Esophagus mucosa (tissue), 1 donor: ENCODE measurements at regions not wholly inside any gene's neighbourhood (a gene's known extent, or its start where the extent isn't known, plus 50 kb on each side); places are given as distances from the start of the nearest gene placed in this dataset.

Experiments used
- ATAC-seq: fragments of 200-7000 bp; cut with Tn5 transposase; one replicate; pipeline ENCODE4 v1.9.1; 2020
- donor health status: DM: yes; HTN: yes; CAD: no.

DNA sequence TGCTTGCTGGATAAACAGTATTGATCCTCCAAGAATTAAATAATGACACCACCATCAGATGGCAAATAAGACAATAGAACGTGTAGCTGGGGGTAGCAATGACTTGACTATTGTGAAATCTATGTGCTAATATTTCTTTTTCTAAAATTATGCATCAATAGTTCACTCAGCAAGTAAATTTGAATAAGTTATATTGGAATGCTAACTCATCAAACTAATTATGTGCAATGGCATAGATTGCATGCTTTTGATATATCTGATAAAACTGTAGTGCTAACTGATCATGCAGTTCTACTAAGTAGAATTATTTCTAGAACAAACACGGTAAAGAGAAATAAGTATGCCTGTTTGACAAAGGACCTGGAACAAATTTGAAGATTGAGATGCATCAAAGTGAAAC, 474.4 kb downstream of the NOVA1 start:
- ATAC-seq = no peak

DNA sequence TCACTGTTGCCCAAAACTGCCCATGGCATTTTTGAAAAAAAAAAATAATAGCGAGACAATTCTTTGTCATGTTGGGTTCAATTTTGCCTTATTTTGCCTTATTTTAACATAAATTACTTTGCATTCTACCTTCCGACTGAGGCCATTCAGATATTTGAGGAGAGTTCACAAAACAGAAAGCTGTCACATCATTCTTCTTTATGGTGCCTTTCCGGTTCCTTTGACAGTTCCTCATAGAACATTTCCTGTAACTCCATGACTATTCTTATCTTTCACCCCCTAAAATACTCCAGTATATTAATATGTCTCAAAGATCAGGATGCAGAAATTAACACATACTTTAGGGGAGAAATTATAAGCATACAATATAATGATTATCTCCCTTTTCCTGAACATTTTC, 476.7 kb downstream of the NOVA1 start:
- no peak for ATAC-seq

DNA sequence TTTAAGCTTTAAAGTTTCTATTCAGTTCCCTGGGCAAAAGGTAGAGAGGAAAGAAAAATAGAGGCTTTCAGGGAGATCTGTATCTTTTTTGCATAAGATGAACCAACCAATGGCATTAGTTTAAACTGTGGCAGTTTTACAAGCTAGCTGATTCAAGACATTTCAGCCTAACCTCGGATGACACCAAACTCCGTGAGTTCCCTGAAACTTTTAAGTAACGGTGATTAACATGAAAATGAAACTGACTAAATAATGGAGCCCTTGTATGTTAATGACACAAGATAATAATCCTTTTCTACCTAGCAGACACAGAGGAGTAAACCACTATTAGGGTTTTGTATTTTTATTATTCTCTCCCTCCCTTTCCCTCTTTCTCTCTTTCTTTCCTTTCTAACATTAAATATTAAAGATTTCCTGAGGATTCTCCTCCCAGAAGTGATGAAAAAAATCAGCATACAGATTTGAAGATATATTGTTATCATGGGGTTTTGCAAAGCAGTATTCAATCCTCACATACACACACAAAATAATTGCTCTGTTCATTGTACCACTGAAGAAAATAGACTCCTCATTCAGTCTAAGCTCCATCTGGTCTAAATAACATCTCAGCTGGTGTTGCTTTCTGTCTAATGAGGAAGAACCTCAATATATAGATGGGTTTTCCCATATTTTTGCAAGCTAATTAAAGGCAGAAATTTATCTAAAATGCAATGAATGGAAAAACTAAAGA, 483.8 kb downstream of the NOVA1 start:
- ATAC-seq = no peak

DNA sequence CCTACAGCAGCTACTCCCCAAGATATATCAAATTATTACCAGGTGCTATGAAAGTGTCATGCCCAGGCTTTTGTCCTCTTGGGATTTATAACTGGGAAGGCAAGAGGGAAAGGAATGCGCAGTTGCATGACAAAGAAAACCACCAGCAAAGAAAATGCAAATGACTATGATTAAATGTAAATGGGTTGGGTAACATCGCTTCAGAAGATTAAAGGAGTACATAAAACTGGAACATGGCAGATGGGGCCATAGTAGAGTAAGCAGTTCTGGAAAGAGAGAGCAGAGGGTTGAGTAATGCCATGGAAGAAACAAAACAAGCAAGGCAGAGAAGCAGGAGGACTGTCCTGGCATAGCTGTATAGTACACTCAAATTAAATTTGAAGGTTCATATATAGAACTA, 493.1 kb downstream of the NOVA1 start:
- no peak for ATAC-seq

DNA sequence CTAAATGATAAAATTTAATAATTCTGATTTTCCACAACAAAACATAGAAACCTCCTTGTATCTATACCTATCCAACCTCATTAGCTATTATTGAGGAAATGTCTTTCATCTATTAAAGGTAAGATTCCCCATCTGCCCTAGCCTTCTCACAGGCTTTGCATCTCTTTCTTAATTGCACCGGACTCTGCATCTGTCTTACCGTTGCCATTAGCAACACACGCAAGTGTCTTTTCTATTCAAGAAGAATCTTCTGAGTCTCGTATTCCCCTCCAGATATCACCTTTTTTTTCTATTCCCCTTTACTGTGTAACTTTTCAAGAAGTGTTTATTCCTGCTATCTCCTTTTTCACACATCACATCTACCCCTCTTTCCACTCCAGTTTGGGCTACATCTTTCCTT, 500.0 kb downstream of the NOVA1 start:
- ATAC-seq = no peak

DNA sequence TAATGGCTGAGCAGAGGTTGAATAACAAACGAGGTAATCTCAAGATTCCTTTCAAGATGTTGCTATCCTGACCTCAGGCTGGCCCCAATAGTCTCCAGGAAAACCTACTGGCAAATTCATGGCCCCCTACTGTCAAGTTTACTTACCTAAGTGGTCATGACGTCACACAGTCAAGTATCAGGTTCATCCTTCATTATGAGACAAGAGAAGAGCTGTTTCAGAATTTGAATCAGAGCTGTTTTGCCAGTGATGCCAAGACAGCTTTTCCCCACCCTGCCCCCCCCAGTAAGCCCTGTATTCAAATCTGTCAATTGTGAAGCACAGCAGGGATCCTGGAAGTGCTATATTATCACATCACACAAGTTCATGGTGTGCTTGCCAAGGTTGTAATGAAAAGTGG, 509.6 kb downstream of the NOVA1 start:
- ATAC-seq = no peak

DNA sequence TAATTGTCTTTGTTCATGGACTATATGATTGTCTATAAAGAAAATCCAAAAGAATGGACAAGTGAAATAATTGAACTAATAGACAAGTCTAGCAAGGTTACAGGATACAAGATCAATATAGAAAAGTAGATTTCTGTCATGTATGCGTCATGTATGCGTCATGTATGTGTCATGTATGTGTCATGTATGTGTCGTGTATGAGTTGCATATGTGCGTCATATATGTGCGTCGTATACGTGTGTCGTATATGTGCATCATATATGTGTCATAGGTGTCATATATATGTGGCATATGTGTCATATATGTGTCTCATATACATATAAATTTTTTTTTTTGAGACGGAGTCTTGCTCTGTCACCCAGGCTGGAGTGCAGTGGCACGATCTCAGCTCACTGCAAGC, 516.8 kb downstream of the NOVA1 start:
- ATAC-seq = no peak

DNA sequence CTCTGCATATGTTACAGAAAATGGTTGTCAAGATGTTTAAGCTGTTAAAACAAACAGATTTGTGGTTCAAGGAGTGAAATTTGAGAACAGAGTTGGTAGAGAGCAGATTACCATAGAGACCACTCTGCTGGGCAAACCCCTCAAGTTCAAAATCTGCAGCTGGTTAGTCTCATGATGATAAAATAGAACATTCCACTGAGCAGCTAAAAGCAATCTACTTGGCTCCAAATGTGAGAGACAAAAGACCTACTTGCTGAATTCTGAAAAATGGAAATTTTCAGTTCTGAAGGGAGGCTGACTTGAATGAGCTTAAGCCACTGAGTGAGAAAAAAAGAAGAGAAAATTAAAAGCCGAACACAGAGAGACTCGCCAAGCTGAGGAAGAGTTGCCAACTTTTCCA, 519.3 kb downstream of the NOVA1 start:
- ATAC-seq = no peak

DNA sequence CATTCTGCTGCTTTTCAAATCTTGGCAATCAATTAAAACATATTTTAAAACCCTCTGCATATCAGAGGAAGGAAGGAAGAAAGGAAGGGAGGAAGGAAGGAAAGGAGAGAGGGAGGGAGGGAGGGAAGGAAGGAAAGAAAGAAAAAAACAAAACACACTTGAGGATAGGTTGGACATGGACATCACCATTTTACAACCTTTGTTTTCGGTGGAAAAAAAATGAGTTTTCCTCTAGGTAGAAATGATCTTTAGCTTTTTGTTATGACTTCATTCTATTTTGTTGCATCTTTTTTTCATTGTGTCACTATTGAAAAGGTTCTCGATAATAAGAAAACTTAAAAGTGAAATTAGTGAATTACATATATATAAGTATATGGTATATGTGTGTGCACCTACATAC, 522.9 kb downstream of the NOVA1 start:
- no peak for ATAC-seq

DNA sequence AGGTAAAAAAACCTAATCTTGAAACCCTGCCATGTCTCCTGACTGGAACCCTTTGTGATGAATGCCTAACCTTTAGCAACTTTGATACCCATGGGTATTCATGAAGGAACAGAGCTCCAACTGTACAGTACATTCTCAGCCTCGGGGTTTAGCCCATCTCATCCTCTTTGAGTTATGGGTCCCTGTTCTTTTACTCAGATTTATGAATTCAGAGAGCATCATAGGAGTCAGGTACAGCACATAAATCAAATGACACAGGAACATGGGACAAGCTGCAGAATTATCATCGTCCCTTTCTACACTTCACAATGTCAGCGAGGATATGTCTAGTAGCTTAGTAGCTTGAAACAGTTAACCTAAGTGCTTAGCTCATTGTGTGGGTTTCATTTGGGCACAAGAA, 527.4 kb downstream of the NOVA1 start:
- ATAC-seq = no peak

DNA sequence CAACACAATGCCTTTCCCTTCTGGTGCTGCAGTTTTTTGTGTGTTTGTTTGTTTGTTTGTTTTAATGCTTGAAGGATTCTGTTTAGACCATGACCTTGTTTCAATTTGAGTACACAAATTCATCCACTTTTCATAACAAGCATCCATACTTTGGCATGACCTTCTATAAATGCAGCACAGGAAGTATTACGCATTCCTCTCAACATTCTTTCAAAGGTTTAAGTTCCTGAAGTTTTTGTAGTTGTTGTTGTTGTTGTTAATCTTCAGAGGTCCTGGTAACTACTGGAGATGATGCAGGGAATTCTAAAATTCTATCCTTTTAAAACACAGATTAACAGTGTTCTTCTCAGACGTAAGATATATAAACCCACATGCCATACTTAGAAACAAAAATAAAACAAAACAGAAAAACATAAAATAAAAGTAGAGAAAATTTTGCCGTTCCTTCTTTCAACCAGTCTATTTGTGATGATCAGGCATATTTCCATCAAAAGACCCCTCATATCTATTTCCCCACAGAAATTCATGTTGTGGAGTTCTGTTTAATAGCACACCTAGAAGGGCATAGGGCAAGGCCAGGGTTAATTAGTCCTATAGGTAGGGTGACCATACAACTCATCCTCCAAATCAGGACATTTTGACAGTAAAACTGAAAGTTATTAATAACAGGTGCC, 529.9 kb downstream of the NOVA1 start:
- ATAC-seq = no peak

DNA sequence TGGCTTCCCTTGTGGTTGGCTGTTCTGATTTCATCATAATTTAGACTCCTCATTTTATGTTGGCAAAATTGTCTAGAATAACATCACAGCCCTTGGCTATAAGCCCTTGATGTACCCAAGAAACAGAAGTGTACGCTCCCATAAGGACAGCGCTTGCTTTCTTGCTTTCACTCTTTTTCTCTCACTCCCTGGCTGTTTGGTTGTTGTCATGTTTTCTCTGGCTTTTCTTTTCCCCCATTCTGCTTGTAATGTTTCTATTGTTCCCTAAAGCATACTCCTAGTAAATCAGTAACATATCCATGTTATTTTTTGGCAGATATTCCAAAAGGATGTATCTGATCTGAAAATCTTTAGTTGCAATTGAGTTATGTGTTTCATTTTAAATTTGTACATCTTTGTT, 530.5 kb downstream of the NOVA1 start:
- no peak for ATAC-seq

DNA sequence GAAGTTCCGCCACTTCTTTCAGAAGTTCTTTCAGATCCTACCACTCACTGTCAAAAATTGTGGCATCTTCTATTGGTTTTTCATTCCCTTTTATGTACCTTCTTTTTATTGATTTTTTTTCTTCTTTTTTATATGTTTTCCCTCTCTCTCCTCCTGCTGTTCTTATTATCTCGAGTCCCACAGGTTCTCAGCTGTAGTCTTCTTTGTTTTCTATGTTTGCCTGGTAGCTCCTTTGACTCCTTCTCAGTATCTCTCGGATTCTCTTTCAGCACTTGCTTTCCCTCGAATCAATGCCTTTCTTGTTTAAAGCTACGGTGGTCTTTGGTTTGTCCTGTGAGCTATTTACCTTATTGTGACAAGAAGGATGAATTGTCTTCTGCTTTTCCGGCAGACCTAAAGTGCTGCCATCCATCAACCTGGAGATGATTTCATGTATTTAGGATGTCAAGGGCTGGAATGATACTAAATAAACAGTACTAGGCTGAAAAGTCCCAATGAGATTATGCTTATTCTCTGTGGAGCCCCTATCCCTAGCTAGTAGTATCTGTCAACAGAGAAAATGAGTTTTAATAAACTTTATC, 541.7 kb downstream of the NOVA1 start:
- ATAC-seq = no peak

DNA sequence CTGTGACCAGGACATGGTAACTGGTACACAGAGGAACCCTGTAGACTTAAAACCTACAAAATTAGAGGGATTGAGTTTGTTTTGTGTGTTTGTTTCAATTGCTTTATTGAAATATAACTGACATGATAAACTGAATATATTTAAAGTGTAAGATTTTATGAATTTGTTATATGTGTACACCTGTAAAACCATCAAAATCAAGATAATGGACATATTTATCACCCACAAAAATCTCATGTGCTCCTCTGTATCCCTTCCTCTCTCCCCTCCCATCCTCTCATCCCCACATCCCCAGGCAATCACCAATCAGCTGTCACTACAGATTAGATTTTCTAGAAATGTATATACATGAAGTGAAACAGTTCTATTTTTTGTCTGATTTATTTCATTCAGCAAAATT, 565.5 kb downstream of the NOVA1 start:
- no peak for ATAC-seq

DNA sequence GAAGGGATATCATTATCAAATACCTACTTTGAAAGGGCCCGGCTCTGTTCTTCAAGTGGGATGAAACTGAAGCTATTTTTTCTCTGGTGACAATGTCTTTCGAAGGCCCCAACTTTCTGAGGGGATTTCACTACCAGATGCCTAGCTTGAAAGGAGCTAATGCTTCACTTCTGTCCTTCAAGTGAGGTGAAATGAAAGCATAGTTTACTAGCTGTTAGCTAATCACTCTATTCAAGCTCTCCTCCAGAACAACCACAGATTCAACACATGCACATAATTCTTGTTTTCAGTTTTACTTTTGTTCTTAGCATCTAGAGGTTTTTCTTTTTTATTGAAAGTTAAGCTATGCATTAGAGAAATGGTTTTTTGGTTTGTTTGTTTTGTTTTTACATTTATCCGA, 571.4 kb downstream of the NOVA1 start:
- no peak for ATAC-seq

DNA sequence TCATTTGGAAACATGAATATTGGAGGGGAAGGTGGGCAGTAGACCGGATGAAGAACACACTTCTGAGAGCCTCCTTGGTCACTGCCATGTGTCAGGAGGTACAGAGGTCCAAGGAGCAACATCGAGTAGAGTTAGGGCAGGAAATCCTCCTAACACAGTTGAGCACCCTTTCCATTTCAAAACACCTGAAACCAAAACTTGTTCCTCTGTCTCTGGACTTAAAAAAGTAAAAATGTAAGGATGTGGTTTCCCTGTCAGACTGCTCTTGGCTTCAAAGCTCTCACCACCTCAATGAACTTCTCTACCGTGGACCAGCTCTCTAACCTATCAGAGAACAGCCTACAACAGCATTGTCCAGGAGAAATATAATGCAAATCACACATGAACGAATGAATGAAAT, 573.9 kb downstream of the NOVA1 start:
- ATAC-seq = no peak

DNA sequence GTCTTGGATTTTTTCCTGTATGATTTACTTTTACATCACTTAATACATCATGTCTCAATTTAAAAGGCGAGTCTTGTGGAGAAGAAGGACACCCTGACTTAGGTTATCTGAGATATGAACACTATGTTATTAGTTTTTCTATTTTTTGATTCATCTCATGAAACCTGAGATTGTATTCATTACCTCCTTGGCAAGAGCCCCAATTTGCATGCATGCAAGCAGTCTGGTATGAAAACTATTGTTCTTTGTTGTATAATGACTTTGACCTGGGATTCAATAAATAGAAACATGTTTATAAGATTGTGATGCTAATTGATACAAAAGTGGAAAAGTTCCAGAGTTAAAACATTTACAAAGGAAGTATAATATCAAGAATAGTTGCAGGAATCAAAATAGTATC, 576.1 kb downstream of the NOVA1 start:
- ATAC-seq = no peak

DNA sequence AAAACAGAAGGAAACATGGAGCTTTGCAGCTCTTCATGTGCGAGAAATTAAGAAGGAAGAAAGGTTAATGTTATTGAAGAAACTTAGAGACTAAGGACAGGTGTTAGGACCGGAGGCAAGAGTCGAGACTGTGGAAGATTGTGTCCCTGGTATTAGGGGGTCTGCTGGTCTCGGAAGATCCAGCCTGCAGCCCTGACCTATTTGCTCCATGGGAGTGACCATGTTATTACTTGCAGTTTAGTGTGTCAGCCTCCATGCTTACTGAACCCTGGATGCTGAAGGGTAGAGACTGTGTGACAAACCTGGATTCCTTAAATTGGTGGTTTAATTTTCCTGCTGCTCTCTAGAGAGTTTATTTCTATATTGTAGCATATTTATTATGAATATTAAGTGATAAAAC, 580.6 kb downstream of the NOVA1 start:
- ATAC-seq = no peak

DNA sequence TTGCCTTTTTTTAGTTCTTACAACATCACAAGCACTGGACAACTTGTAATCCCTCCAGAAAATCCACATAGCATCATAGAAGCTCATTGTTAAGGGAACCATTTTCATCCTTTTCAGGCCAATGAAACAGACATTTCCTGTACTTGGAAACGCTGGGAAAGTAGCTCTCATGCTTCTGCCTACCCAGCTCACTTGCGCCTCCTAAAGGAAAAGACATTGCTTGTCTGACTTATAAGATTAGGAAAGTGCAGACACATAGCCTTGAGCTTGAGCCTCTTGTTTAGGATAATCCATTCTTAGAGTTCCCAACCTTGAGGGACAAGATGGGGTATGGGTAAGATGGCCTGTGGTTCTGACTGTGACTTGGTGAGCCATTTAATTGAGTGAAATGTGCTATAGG, 589.5 kb downstream of the NOVA1 start:
- no peak for ATAC-seq

DNA sequence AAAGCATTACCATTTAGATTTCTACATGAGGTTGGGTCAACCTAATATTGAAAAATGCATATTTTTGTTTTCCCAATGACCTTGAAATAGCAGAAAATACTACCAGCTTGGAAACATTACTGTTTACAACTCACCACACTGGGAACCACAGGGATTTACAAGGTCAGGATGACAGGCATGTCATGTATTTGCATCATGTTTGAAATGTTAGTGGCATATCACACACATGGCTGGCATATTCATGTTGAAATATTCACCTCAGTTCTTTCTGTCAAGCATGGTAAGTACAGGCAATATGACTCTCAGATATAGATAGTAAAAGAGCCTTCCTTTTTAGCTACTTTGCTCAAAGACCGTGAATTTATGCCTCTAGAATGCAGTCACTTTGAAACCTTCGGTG, 593.5 kb downstream of the NOVA1 start:
- ATAC-seq = no peak

DNA sequence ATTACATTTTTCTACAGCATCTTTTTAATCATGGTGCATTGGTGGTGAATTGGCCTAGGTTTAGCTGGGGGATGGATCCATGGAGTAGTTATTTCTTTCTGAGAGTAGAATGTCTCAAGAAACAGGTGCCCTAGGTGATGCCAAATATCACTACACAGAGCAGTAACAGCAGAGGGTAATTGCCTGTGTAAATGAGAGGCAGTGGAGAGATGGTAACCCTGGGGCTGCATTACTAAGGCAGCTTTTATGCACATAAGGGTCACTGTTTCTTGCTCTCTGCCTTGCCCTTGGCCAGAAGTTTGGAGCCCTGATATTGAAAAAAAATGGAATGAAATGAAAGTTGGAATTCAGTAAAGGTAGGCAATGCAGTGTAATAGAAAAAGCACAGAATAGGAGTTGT, 604.0 kb downstream of the NOVA1 start:
- ATAC-seq = no peak

DNA sequence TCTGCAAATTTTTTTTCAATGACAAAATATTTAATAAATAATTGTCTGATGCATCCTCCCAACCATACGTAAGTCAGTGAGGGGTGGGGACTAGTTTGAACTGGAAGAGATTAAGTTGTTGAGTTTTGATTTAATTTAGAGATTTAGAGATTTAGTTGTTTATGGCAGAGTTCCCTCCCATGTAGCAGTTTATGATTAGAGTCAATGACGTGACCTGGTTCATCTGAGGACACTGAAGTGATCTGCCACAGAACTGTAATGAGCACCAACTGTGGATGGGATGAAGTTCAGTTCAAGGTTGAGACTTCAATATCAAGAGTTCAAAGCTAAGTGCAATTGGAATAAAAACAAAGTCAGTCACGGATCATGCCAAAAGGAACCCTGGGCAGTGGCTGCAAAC, 609.3 kb downstream of the NOVA1 start:
- ATAC-seq = no peak

DNA sequence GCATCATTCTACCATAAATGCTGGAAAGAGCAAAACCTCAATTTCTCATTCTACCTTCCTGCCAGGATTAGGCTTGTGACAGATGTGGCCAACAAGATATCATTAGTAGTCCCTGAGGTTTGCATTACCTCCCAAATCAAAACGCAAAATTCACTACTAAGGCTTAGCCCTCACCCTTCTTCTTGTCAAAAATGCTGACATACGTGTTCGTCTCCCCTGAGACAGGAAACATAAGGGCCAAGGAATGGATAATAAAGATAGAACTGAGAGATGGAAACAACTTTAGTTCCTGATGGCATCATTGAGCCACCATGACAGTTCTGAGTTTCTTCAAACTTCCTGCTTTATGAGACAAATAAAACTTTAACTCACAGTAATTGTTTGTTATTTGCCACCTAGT, 642.1 kb downstream of the NOVA1 start:
- no peak for ATAC-seq

DNA sequence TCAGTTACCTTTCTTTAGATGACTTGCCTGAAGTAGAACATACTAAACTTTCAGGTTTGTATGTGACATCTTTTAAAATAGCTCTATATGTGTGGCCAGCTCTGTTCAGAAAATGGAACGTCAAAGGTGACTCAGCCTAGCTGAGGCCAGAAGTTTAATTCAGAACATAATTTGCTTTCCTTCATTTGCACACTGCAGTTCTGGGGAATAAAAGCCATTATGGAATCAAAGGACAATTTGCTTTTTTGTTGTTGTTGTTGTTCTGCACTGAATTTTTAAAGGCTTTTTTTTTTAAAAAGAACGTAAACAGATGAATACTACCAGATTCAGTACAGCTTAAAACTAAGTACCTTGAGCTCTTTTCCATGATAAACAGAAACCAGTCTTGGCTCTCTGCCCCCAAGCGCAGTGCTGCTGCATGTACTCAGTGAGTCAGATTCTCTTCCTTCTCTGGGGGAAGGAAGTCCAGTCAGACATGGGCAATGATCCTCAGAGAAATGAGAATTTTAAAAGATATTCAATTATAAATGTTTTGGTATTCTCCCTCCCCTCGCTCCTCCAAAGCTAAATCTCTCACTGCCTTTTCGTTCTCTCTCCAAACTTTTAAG, 644.2 kb downstream of the NOVA1 start:
- ATAC-seq = no peak
